ENCODE measurements at regions not wholly inside any gene's neighbourhood (a gene's known extent, or its start where the extent isn't known, plus 50 kb on each side); places are given as distances from the start of the nearest gene placed in this dataset.

- TF ChIP-seq CTCF (IDR thresholded peaks at IDR 0.05) = no peak
- no peak for TF ChIP-seq POLR2A (IDR thresholded peaks at IDR 0.05)
These were observed 1187.7 kb downstream of the OTOL1 start for GRCh38 chr3:162684260-162684659.

Data from upper lobe of left lung (tissue), 4 donors.